GM12891 (cell line): ENCODE measurements at regions not wholly inside any gene's neighbourhood (a gene's known extent, or its start where the extent isn't known, plus 50 kb on each side); places are given as distances from the start of the nearest gene placed in this dataset.

Experiments used
- POLR2AphosphoS5 ChIP-seq: IDR thresholded peaks from 2 replicates; pipeline ENCODE4 v1.6.1; 2011; ENCODE audit warnings: low read depth, low read length, control low read depth
- POU2F2 ChIP-seq: IDR thresholded peaks from 2 replicates; pipeline ENCODE4 v1.6.1; 2011; ENCODE audit warnings: low read depth, mild to moderate bottlenecking, control low read depth, low read length, moderate library complexity
- SPI1 ChIP-seq: IDR thresholded peaks from 2 replicates; pipeline ENCODE4 v1.6.1; 2011; ENCODE audit warnings: low read depth, low read length, control low read depth
- TAF1 ChIP-seq: IDR thresholded peaks from 2 replicates; pipeline ENCODE4 v1.6.1; 2011; ENCODE audit warnings: low read depth, low read length, control low read depth

GRCh38 chr5:103907001-103907400 is 344.4 kb upstream of the NUDT12 start:
- TF ChIP-seq POLR2AphosphoS5 (no peak), TAF1 (no peak), SPI1 (no peak), POU2F2 (no peak)
